PFSK-1 (cell line): ENCODE measurements at regions not wholly inside any gene's neighbourhood (a gene's known extent, or its start where the extent isn't known, plus 50 kb on each side); places are given as distances from the start of the nearest gene placed in this dataset.

Source experiments
- FOXP2 ChIP-seq: optimal IDR thresholded peaks from 2 replicates; pipeline ENCODE3; 2011; ENCODE audit warnings: borderline replicate concordance, control low read depth, inconsistent platforms; ENCODE audit not compliant: insufficient read depth; ENCODE audit errors: extremely low read length, extremely low read depth
- POLR2AphosphoS5 ChIP-seq: IDR thresholded peaks from 2 replicates; pipeline ENCODE4 v1.6.1; 2012; ENCODE audit warnings: low read depth, mild to moderate bottlenecking, control low read depth, low read length, moderate library complexity
- SIN3A ChIP-seq: IDR thresholded peaks from 2 replicates; pipeline ENCODE4 v1.6.1; 2012; ENCODE audit warnings: mild to moderate bottlenecking, low read length, moderate library complexity, borderline replicate concordance; ENCODE audit not compliant: insufficient read depth
- TAF1 ChIP-seq: IDR thresholded peaks from 2 replicates; pipeline ENCODE4 v1.6.1; 2012; ENCODE audit warnings: low read length, control low read depth, borderline replicate concordance; ENCODE audit not compliant: insufficient read depth

DNA sequence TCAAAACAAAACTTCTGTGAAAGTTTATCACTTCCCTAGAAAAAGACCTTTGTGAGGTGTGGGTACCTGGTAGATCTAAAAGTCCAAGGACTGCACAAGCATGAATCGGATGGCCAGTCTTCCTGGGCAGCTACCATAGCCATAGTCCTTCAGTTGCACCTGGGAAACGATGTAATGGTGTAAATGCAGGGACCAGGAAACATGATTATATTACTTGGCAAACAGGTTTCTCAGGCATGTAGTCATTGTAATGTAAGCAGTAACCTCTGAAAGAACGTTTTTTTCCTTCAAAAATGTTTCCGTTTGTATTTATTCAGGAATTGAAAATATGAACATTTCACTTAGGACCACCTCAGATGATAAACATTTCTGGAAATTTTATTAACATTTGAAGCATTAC, 433.4 kb downstream of the DTWD2 start:
- TF ChIP-seq SIN3A (no peak), TAF1 (no peak), POLR2AphosphoS5 (no peak), FOXP2 (no peak)
